GM12864 (cell line): ENCODE measurements at regions not wholly inside any gene's neighbourhood (a gene's known extent, or its start where the extent isn't known, plus 50 kb on each side); places are given as distances from the start of the nearest gene placed in this dataset.

Experiments used
- DNase-seq: peaks from one replicate; pipeline ENCODE4 v3.0.0-alpha.2; 2011; ENCODE audit warnings: low read depth
- H3K4me3 ChIP-seq: 2 replicates; pipeline ENCODE4 v1.5.1; 2011; ENCODE audit warnings: mild to moderate bottlenecking, low read depth, low read length, control low read depth
- CTCF ChIP-seq: IDR thresholded peaks from 2 replicates; pipeline ENCODE4 v1.5.1; 2011; ENCODE audit warnings: low read depth, mild to moderate bottlenecking, moderate library complexity, low read length, control low read depth, inconsistent platforms; ENCODE audit errors: missing control alignments

GRCh38 chr3:152671446-152672319 lies 163.2 kb upstream of the P2RY1 start:
- no peak for DNase-seq
- no peak overlapping the region for H3K4me3 ChIP-seq
- no peak for TF ChIP-seq CTCF

- TF ChIP-seq CTCF = no peak
- no peak overlapping the region for H3K4me3 ChIP-seq
- DNase-seq = no peak
Measured at GRCh38 chr3:152672320-152672649, 162.6 kb upstream of the P2RY1 start.

GRCh38 chr3:152676810-152677379 lies 158.0 kb upstream of the P2RY1 start:
- no peak overlapping the region for H3K4me3 ChIP-seq
- no peak for DNase-seq
- TF ChIP-seq CTCF = no peak

GRCh38 chr3:152677491-152677890 lies 157.4 kb upstream of the P2RY1 start:
- DNase-seq = no peak
- no peak for TF ChIP-seq CTCF

GRCh38 chr3:152682477-152682876 lies 152.5 kb upstream of the P2RY1 start:
- H3K4me3 ChIP-seq = no peak overlapping the region
- no peak for TF ChIP-seq CTCF

More at GRCh38 chr3:152677491-152677890, 157.4 kb upstream of the P2RY1 start:
- no peak overlapping the region for H3K4me3 ChIP-seq

GRCh38 chr3:152683521-152683999 lies 151.4 kb upstream of the P2RY1 start:
- no peak overlapping the region for H3K4me3 ChIP-seq
- no peak for TF ChIP-seq CTCF
- no peak for DNase-seq

More at GRCh38 chr3:152682477-152682876, 152.5 kb upstream of the P2RY1 start:
- DNase-seq = no peak
